WI38 (cell line): ENCODE measurements at regions not wholly inside any gene's neighbourhood (a gene's known extent, or its start where the extent isn't known, plus 50 kb on each side); places are given as distances from the start of the nearest gene placed in this dataset.

Source experiments
- H3K4me3 ChIP-seq: 2 replicates; pipeline ENCODE4 v1.5.1; 2011; ENCODE audit warnings: low read depth, mild to moderate bottlenecking, control low read depth, low read length
- TF ChIP-seq, protein P1 (sequence below): IDR thresholded peaks from 2 replicates; pipeline ENCODE4 v1.5.1; 2012; ENCODE audit warnings: low read depth, mild to moderate bottlenecking, control low read depth, low read length

DNA sequence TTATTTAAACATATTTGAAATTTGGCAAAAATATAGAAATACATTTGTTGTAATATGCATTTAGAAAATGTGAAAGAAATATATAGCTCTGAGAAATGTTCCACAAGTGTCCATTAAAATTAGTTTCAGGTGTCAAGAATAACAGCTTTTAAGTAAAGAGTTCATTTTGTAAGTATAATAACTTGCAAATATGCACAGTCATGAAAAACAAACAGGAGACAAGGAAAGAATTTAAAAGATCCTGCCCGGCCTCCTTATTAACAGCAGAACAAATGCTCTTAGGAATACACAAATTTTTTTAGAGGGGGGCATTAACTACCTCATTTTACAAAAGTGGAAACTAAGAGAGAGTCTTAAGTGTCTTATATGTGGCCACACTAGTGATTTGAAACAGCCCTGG is 77.7 kb upstream of the DBX2 start:
- no peak overlapping the region for H3K4me3 ChIP-seq
- TF ChIP-seq, protein P1, sequence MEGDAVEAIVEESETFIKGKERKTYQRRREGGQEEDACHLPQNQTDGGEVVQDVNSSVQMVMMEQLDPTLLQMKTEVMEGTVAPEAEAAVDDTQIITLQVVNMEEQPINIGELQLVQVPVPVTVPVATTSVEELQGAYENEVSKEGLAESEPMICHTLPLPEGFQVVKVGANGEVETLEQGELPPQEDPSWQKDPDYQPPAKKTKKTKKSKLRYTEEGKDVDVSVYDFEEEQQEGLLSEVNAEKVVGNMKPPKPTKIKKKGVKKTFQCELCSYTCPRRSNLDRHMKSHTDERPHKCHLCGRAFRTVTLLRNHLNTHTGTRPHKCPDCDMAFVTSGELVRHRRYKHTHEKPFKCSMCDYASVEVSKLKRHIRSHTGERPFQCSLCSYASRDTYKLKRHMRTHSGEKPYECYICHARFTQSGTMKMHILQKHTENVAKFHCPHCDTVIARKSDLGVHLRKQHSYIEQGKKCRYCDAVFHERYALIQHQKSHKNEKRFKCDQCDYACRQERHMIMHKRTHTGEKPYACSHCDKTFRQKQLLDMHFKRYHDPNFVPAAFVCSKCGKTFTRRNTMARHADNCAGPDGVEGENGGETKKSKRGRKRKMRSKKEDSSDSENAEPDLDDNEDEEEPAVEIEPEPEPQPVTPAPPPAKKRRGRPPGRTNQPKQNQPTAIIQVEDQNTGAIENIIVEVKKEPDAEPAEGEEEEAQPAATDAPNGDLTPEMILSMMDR: no peak

DNA sequence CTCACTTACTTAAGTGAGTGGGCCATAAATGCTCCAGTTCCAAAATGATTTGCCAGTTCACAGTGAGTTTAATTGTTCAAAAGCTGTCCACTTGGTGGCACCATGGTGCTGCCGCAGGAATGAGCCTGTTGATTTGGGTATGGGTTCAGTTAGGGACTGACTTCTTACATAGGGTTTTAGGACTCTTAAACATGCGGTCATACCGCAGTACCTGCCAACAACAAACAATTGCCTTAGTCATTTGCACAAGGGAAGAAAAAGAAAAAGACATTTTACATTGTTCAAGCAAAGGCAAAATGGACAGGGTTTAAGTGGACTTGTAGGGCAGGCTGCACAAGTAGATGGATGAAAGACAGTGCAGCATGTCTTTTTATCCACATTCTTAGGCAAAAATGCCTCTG is 80.0 kb upstream of the DBX2 start:
- TF ChIP-seq, protein P1: peak; percentile 45
- no peak overlapping the region for H3K4me3 ChIP-seq

DNA sequence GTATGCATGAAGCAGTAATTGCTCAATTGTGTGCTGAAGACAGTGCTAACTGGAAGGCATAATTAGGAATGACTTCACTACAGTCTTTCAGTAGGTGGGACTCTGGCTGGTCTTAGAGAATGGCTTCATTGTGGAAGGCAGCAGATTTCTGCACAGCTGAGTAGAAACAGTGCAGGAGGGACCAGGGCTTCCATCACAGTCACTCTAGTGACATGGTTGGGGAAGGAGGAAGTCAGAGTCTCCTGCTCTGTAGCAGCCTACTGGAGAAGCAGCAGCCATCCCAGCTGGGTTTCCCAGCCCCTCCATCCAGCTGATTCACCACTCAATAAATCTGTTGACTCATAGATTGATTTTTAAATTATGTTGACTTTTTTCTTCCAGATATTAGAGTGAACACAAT is 80.6 kb upstream of the DBX2 start:
- TF ChIP-seq, protein P1: no peak

DNA sequence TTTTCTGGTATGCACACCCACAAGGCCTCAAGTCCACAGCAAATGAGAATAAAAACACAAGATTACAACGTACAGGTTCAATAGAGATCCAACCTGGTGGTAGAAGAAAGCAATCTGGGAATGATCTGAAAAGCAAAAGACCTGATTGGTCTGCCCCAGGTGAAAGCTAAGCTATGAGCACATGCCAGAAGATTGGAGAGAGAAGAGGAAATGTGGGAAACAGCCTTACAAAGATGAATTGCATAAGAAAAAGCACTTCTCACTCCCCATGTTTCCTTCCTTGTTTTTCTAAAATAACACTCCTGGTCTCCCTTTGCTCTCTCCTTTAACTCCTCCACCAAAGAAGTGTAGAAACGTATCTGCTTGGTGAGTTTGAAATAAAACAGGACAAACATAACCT is 77.3 kb upstream of the ANO6 start:
- TF ChIP-seq, protein P1: no peak
- H3K4me3 ChIP-seq: no peak overlapping the region

More for the DNA sequence above, 80.6 kb upstream of the DBX2 start:
- no peak overlapping the region for H3K4me3 ChIP-seq

DNA sequence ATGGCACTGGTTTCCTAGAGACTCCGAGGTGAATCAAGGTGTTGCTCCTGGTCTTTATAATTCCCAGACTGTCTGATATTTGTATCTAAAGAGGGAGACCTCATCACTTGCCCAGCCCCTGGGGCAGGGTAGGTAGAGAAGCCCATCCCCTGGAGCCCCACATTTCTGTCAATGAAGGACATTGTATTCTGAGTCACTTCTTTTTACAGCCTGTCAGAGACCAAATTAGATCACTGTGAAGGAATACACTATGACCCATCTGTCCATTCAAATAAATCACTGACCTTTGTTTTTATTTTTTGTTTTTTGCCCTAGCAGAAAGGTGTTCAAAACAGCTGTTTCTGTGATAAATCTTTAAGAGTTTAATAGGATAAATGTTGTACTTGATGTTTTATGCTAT is 67.9 kb upstream of the ANO6 start:
- H3K4me3 ChIP-seq: no peak overlapping the region
- TF ChIP-seq, protein P1: no peak

DNA sequence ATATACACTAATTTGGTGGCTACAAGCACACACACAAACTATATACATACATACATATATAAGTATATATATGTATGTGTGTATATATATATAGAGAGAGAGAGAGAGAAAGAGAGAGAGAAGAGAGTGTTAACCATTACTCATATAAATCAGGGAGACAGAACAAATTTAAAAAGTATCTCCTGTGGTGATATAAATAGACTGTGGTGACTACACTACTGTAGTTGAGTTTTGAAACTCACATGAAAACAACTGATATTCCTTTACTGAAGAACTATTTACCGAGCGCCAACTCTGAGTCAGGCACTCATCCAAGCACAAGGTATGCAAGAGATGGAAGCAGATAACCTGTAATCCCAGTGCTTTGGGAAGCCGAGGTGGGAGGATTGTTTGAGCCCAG is 67.3 kb upstream of the ANO6 start:
- H3K4me3 ChIP-seq: no peak overlapping the region
- TF ChIP-seq, protein P1: no peak

DNA sequence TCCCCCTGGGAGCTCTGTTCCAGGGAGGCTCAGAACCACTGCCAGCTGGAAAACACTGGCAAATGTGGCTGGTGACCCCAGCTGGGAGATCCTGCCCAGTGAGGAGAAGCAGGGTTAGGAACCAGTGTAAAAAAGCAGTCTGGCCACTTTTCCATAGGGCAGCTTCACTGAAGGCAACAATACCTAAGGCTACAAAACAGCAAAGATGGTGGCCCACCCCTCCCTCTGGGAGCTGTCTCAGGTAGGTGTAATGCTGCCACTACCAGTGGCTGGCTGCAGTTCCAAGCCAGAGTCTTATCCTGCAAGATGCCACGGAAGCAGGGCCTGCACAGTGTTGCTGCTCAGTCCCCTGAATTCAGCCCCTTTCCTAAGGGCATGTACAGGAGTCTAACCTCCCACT is 50.6 kb upstream of the ANO6 start:
- H3K4me3 ChIP-seq: no peak overlapping the region
- TF ChIP-seq, protein P1: no peak
